CD4-positive, alpha-beta T cell treated with Interleukin-2 at 100 ng/mL for 4 hours (primary cell): ENCODE measurements at regions not wholly inside any gene's neighbourhood (a gene's known extent, or its start where the extent isn't known, plus 50 kb on each side); places are given as distances from the start of the nearest gene placed in this dataset.

ENCODE experiments used
- DNase-seq: peaks from one replicate; pipeline ENCODE4 v3.0.0-alpha.2; 2020; ENCODE audit warnings: low spot score

DNA sequence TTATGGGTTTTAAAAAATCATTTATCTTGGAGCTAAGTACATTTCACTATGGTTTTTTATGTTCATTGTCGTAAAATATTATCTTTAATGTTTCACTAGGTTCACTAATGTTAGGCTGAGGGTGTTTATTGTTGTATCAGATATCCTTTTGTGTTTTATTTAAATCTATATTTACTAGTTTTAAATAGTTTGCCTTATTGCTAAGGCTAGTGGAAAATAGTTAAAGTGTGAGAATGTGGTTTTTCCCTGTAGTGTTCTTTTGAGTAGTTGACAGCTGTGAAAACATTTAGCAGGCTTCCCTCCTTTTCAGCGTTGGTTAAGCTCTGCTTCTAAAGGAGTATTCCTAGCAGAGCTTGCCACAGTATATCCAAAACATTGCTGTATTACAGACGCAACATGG lies 139.0 kb downstream of the TM9SF2 start:
- no peak for DNase-seq

DNA sequence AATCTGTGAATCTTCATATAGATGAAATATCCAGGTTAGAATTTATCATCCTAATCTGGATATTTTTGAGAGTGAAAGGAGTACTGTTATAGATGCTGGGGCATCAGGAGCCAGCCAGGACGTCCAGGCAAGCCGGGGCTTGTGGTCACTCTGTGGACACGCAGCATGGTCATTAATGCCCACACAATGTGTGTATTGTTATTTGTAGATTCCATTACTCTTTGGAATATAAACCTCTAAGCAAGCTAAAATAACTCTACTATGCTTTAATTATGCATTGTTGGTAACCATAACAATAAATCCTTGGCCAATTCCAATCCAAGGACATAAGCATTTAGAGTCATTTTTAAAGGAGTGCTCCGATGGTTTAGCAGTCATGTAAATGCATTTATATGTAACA lies 137.9 kb downstream of the TM9SF2 start:
- no peak for DNase-seq

DNA sequence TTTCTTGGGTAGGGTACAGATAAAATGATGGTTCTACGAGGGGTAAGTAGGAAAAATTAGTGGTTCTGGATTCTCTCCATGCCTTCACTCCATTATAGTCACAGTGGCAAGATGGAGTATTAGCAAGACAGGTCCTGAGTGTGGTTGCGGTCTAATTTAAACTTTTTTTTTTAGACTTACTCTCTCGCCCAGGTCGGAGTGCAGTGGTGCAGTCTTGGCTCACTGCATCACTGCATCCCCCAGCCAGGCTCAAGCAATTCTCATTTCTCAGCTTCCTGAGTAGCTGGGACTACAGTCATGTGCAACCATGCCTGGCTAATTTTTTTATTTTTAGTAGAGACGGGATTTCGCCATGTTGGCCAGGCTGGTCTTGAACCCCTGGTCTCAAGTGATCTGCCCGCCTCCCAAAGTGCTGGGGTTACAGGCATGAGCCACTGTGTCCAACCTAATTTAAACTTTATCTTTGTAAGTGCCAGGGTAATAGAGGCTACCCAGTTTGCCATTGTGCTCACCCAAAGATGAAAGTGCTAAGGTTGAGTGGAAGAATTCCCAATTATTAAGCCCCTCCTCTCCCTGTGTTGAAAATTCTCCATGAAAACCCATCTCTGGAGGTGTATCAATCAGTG lies 135.6 kb downstream of the TM9SF2 start:
- DNase-seq = no peak

DNA sequence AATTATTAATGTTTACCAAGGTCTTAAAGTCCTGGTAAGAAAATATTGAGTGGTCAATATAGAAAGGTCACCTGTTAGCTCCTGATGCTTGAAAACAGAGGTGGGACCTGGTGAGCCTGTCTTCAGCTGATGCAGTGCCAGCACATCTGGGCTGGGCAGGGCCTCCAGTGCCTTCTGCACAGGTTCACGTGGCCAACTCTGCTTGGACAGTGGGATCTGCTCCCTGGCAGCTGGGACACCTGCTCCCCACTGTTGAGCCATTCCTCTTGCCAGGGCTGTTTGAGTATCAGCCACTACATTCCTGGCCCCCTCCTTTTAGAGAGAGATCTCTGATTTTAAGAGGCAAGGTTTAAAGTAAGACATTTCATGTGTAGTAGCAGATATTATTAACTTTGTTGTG lies 135.0 kb downstream of the TM9SF2 start:
- no peak for DNase-seq

DNA sequence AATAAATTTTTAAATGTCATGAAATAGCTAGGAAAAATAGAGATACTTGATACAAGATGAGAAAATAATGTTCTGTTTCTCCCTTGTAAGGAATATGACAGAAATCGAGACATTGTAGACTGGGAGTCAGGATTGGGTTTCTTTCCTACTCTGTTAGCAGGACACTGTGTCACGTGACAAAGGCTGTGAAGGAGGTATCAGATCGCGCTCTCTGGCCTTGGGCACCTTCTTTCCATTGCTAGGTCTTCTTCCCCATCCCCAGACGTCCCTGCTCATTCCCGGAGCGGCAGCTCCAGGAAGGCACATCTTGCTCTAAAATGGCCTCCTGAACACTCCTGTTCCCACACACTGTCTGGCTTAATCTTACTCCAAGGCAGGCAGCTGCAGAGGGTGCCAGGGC lies 133.4 kb downstream of the TM9SF2 start:
- no peak for DNase-seq

DNA sequence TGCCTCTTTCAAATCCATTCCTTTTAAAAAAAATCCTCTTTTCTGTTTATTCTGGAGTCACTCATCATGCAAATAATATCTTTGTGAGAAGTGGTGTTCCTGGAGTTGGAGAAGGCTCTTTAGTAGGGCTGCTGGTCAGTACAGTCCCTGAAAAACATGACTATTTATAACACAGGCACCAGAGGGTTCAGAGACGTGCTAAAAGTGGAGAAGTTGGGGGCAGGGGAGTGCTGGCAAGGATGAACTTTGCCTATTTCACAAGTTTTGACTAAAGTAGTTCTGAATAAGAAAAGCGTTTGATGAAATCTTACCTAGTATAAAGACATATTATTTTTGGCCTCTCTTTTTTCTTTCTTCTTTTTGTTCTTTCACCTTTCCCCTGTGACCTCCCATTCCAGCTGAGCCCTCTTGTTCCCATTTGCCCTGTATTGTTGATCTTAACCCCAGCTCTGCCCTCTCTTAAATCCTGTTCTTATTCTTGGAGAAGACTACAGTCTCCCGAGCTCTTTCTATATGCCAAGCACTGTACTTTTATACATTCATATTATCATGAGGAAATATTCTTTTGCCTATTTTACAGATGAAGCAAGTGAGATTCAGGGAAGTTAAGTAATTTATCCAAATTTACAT lies 129.1 kb downstream of the TM9SF2 start:
- no peak for DNase-seq

DNA sequence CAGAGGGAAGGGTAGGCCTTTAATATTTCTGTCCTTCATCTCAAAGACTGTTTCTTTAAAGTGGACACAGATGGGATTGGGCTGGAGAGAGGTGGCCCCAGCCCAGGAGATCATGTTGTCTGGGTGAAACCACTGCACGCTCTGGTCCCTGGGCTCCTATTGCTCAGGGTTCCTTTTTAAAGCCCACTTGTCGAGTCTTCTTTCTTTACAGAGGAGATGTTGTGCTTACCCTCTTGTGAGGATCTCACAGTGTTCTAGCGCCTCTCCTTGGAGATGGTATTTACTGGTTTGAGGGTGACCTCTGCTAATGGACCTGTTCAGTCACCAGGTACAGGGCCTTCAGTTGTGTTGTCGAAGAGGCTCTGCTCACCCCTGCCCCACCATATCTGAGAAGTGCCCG lies 128.4 kb downstream of the TM9SF2 start:
- no peak for DNase-seq

DNA sequence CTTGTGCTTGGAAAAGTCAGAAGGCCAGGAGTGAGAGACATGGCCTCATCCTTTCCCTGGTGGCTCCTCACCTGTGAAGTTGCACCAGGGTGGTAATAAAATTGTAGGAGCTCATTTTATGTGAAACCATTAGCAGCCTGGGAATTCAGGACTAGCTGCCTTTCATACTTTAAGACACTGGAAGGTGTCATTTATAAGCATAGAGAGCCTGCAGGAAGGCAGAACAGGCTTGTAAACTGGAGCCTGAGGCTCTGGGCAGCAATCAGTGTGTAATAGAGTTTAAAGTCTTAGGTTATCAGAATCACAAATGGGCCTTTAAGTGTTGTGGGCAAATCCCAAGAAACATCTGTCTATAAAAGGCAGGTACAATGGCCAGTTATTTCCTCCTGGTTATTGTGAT lies 127.2 kb downstream of the TM9SF2 start:
- no peak for DNase-seq

DNA sequence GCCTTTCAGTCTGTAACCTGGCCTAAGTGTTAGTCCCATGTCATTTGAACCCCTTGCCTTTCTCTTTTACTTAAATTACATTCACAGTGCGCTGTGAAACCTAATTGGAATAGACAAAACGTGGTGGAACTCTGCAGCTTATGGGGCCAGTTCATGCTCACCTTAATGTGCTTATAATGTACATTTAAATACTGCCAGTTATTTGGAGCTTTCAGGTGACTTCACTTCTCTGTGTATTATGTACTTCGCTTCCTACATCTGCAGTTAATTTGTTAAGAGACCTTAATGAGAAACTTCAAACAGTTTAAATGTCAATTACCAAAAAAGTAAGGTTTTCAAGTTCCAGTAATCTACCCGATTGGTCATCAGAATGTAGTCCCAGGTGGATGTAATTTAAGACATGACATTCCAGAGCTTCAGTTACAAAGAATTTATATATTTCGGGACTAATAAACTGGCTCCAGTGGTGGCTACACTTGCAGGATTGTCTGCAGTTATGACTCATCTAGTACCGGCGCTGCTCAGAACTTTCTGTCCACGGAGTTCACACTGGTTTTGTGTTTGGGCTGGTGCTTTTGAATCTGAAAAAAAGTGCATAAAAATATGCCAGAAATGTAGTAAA lies 125.3 kb downstream of the TM9SF2 start:
- DNase-seq = no peak

DNA sequence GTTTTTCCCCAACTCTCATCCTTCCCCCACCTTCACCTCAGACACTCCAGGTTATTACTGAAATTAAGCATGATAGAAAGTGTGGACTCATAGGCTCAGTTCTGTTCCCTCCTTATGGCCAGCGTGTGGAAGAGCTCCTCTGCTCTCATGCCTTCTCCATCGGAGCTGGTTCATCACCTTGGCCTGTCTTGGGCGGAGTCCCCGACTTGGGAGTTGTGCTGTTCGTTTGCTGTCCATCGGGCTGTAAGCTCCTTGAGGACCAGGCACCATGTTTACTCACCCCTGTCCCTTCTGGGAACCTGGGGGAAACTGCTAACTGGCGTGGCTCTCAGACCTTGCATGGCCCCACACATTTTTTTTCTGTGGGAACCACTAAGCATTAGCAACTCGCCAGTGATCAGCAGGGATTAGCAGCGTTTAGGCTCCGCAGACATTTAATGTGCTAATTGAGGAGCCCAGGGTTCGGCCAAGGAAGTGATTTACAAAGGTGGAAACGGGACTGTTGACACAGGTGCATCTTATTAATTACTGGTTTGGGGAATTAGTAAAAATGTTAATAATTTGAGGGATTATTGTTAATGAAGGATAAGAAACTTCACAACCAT lies 123.8 kb downstream of the TM9SF2 start:
- no peak for DNase-seq

DNA sequence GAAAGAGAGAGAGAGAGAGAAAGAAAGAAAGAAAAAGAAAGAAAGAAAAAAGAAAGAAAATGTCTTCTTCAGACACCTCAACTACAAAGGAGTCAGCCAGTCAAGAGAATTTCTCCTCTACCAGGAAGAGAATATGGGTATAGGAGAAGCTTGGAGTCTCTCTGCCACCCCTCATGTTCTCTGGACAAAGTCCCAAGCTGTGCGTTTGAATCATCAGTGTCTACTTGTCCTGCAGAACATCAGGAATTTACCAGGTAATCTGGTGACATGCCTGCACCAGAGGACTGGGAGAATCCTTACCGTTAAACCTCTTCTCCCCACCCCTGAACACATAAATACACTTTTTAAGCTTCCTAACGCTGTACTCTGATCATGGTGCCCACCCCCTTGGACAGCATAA lies 119.5 kb downstream of the TM9SF2 start:
- no peak for DNase-seq

DNA sequence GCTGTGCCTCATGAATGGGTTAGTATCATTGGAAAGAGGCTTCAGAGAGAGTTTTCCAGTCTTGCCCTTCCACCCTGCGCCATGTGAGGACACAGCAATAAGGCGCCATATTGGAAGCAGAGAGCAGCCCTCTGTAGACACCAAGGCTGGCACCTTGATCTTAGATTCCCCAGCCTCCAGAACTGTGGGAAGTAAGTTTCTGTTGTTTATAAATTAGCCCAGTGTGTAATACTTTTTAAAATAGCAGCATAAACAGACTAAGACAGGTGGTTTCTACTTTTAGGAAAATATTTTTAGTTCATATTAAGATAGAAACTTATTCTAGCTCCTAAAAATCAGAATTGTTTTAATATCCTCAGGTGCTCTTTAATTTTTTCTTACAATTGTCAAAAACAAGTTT lies 117.9 kb downstream of the TM9SF2 start:
- DNase-seq = no peak

DNA sequence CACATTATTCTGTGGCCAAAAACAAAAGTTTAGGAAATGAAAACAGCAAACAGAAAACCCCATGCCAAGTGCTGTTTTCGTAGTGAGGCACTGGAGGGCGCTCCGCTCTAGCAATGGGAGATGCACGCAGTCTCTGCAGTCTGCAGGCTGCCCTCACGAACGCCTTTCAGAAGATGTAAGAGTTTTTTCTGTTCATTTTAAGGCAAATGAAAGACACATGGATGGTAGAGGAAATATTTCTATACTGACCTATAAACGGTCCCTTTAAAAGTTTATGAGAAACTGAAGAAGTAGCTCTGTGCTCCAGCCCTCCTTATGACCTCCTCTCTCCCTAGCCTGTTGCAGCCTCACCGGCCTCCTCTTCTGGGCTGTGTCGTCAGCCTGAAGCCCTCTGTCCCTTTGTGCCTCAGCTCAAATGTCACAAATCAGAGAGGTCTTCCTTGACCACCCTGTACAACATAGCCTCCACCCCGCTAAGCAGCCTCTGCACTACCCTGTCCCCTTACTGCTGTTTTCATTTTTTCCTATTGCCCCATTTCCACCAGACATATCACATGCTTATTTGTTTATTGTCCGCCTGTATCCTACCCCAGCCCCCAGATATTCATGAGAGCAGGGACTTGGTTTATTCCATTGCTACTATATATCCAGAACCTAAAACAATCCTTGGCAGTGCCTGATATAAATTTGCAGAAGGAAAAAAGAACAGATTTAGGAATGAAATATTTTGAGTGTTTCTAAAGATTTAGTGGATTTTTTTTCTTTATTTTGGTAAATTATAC lies 116.4 kb downstream of the TM9SF2 start:
- no peak for DNase-seq

DNA sequence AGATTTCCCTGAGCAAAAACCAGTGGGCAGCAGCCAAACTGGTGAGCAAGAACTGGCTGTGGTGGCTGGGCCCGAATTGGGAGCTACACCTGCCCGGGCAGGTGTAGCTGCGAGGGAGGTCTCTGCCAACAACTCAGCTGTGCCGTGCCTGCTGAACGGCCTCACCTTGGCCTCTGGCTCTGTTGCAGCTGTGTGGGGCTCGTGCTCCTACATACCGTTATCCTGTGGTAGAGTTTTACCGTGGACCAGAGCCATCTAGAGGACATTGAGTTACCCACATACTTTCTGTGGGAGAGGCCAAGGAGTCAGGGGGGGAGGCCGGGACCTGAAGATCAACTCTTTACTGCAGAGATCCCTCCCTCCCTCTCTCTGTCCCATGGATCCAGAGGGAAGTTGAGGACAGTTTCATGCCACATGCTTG lies 113.2 kb downstream of the TM9SF2 start:
- peak; percentile 33 for DNase-seq
